Pancreas (tissue), 10 donors: ENCODE measurements at regions not wholly inside any gene's neighbourhood (a gene's known extent, or its start where the extent isn't known, plus 50 kb on each side); places are given as distances from the start of the nearest gene placed in this dataset.

Experiments
- ATAC-seq, 4 donors: fragments of 200-7000 bp; cut with Tn5 transposase; one replicate each; pipeline versions ENCODE4 v1.8.0 to v1.9.1; 2020; ENCODE audit warnings: mild to moderate bottlenecking in 4 of 4, moderate library complexity in 4 of 4
- DNase-seq, 6 donors: peaks; one replicate each; pipeline ENCODE4 v3.0.0-alpha.2; 2020
- FAIRE-seq: peaks from 2 replicates; lab custom pipeline; 2012; peaks lifted over from hg19 to GRCh38; lab: Jason Lieb, UNC
- H3K27ac ChIP-seq, 4 donors: fragments of 200-600 bp; sonication (generic); 1 replicate in 3 of 4; 2 replicates in 1 of 4; pipeline versions ENCODE4 v1.5.0 to v1.8.0; 2020
- H3K27me3 ChIP-seq, 4 donors: fragments of 200-600 bp; one replicate each; pipeline ENCODE4 v1.8.0; 2021
- H3K36me3 ChIP-seq, 3 donors: fragments of 200-600 bp; sonication (generic) in 1 of 3; one replicate each; pipeline versions ENCODE4 v1.5.0 to v1.8.0; 2020 to 2021
- H3K4me1 ChIP-seq, 3 donors: fragments of 200-600 bp; one replicate each; pipeline ENCODE4 v1.8.0; 2021
- H3K4me3 ChIP-seq, 4 donors: fragments of 200-600 bp; sonication (generic) in 2 of 4; one replicate each; pipeline versions ENCODE4 v1.5.0 to v1.8.0; 2020 to 2021
- H3K9me3 ChIP-seq, 4 donors: fragments of 200-600 bp; one replicate each; pipeline ENCODE4 v1.8.0; 2021
- WGBS, 2 donors: extraction: QIAGEN DNeasy Blood & Tissue Kit; methylation state at CpG; one replicate each; pipeline ENCODE4 v1.1.7; 2013; 5-methylcytosine and 5-hydroxymethylcytosine counted together
- intact Hi-C, 3 donors: fragments of 100-400 bp; cut with DNase I; formaldehyde crosslinking; loops; one replicate each; pipeline versions ENCODE4 v1.11.1 to v1.14.2; 2022
- TF ChIP-seq, protein P1 (sequence below), 4 donors: fragments of 200-600 bp; sonication (generic) in 3 of 4; IDR thresholded peaks; one replicate each; pipeline versions ENCODE4 v1.5.0 to v1.8.0; 2021; ENCODE audit warnings: antibody characterized with exemption in 4 of 4
- donor health status: healthy with polysubstance abuse.
- donor health status: DM: no; HTN: no; CAD: no; lungs with moderate emphysema.
- donor health status: DM: no; HTN: no; CAD: no.
- donor health status: control.
- donor health status: control.
- donor health status: Bipolar disorder and iron deficiency.
- donor health status: DM: yes; HTN: yes; CAD: no.
- donor health status: DM: no; HTN: no; CAD: no.
- donor health status: DM: no; HTN: no; CAD: no.
- donor health status: DM: yes; HTN: yes; CAD: no.

DNA sequence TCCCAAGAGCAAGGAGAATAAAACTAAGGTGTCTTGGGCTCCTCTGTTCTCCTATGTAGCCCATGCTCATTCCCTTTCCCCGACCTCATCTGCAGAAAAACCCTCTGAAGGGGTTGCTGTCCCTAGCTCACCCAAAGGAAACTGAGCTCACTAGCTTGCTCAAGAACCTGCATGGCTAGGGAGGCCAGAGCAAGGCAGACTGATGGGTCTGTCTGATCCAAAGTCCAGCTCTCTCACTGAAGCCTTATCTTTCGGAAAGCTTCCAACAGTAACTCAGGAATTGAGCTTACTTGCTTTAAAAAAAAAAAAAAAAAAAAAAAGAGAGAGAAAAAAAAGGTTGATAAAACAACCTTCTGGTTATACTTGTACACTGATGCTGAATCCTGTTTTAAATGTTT, 141.4 kb upstream of the TOPAZ1 start:
- 49 to 51% methylated on average over 2 of the region's 2 CpGs for WGBS, 2 donors
- TF ChIP-seq, protein P1, sequence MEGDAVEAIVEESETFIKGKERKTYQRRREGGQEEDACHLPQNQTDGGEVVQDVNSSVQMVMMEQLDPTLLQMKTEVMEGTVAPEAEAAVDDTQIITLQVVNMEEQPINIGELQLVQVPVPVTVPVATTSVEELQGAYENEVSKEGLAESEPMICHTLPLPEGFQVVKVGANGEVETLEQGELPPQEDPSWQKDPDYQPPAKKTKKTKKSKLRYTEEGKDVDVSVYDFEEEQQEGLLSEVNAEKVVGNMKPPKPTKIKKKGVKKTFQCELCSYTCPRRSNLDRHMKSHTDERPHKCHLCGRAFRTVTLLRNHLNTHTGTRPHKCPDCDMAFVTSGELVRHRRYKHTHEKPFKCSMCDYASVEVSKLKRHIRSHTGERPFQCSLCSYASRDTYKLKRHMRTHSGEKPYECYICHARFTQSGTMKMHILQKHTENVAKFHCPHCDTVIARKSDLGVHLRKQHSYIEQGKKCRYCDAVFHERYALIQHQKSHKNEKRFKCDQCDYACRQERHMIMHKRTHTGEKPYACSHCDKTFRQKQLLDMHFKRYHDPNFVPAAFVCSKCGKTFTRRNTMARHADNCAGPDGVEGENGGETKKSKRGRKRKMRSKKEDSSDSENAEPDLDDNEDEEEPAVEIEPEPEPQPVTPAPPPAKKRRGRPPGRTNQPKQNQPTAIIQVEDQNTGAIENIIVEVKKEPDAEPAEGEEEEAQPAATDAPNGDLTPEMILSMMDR (IDR thresholded peaks at IDR 0.05), result no peak

DNA sequence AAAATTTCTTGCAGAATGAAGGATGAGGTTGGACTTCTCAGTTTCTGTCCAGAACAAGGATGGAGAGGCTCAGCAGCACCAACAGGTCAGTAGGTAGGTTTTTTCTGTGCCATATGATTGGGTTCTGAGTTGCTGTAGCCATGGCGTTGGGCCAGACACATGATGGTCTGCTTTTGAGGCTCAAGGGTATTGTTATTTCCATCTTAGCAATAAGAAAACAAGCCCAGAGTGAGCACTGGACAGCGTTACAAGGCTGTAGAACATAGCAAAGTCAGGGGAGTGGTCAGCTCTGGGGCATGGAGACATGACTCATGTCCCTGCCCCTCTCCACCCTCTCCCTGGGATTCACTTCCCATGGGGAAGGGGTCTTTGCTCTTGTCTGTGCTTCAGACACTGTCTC, 137.6 kb upstream of the TOPAZ1 start:
- TF ChIP-seq, protein P1 (IDR thresholded peaks at IDR 0.05), result no peak
- Histone ChIP-seq H3K4me3 (no peak overlapping the region), H3K9me3 (no peaks in the 10 kb centered on the region), H3K4me1 (no peaks in the 10 kb centered on the region), H3K36me3 (no peaks in the 10 kb centered on the region), H3K27ac (no peak overlapping the region), H3K27me3 (no peaks in the 10 kb centered on the region)
- WGBS, 2 donors, result 45 to 65% methylated on average over 2 of the region's 2 CpGs
- ATAC-seq (no peak), FAIRE-seq (no peak), DNase-seq (no peak)
- intact Hi-C loops, result no loop called here

More for the DNA sequence above, 141.4 kb upstream of the TOPAZ1 start:
- FAIRE-seq (no peak), DNase-seq (no peak), ATAC-seq (no peak)
- Histone ChIP-seq H3K4me3 (no peak overlapping the region), H3K36me3 (no peaks in the 10 kb centered on the region), H3K27ac (no peak overlapping the region), H3K27me3 (no peaks in the 10 kb centered on the region), H3K4me1 (no peaks in the 10 kb centered on the region), H3K9me3 (no peaks in the 10 kb centered on the region)
- intact Hi-C loops, result no loop called here

DNA sequence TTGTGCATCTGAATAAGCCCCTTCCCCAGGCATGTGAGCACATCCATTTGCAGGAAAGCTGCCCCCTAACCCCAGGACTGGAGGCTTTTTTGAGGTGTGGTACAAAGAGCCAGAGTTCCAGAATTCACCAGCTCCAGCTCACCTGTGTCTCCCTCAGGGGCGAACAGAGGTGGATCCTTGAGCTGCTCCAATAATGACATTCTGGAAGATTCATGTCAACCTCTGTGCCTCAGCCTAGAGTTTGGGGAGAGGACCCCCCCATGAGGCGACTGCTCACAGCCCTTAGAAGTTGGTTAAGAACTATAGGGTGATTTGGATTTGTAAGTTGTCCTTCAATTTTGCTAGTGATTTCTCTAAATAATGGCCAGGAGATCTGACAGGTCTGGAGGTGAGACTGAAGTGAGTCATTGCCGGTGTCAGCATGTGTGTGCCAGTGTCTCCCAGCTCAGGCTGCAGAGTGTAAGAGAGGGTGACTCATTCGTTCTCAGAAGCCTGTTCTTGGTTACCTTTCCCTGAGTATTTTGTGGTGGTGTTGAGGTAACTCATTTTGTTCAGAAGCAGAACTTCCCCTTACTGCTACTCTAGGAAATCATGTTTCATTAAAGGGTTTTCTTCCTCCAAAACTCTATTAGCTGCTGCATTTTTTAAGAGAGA, 136.9 kb upstream of the TOPAZ1 start:
- FAIRE-seq, result no peak
- no peaks in the 10 kb centered on the region for H3K4me1 ChIP-seq
- TF ChIP-seq, protein P1 (IDR thresholded peaks at IDR 0.05), result no peak
- intact Hi-C loops, result no loop called here
- H3K27me3 ChIP-seq, result no peaks in the 10 kb centered on the region
- H3K9me3 ChIP-seq, result no peaks in the 10 kb centered on the region
- ATAC-seq, result peak in 3 of 4 donors; percentile 58 to 94 (median 88)
- no peak for DNase-seq
- no peaks in the 10 kb centered on the region for H3K36me3 ChIP-seq
- no peak overlapping the region for H3K4me3 ChIP-seq
- WGBS, 2 donors, result 58 to 63% methylated on average over 4 of the region's 4 CpGs
- H3K27ac ChIP-seq, result no peak overlapping the region

DNA sequence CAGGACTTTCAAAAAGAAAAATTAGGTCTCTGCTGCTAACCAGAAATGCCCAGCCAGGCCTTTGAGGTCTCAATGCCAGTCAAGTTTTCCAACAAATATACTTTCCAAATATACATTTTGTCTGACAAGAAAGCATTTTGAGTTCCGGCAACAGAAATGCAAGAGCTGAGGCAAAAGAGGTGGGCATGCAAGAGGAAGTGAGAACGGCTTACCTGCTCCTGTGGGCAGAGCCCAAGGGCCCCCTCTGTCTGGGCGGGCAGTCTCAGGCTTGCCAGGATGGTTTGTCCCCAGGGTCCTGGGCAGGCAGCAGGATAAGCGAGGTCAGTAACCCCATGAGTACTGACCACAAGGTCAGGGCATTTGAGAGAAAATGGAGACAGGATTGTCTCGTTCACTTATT, 136.1 kb upstream of the TOPAZ1 start:
- no peak for DNase-seq
- intact Hi-C loops, result no loop called here

DNA sequence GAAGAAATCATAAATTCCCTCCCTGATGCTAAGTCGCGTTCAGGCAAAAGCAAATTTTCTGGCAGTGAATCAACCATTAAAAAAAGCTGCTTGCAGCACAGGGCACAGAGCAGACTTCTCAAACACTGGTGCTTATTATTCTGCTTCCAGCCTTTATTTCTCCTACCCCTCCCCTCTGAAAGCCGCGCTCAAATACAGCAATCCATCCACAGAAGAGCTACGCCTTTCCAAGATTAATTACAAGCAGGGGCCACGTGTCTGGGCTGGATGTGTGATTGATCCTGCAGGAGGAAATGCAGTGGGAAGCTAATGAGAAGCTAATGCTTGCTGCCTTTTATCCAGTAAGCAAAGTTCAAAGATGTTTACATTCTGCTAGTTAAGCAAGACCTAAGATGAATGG, 134.9 kb upstream of the TOPAZ1 start:
- Histone ChIP-seq H3K4me3 (no peak overlapping the region), H3K9me3 (no peaks in the 10 kb centered on the region), H3K27ac (no peak overlapping the region), H3K4me1 (no peaks in the 10 kb centered on the region), H3K27me3 (no peaks in the 10 kb centered on the region), H3K36me3 (no peaks in the 10 kb centered on the region)
- 14 to 17% methylated on average over 6 of the region's 6 CpGs for WGBS, 2 donors
- DNase-seq, result no peak
- ATAC-seq, result peak in 3 of 4 donors; percentile 31 to 59 (median 50)
- intact Hi-C loops, result no loop called here
- TF ChIP-seq, protein P1 (IDR thresholded peaks at IDR 0.05), result no peak
- no peak for FAIRE-seq

More for the DNA sequence above, 136.1 kb upstream of the TOPAZ1 start:
- Histone ChIP-seq H3K27me3 (no peaks in the 10 kb centered on the region), H3K27ac (no peak overlapping the region), H3K36me3 (no peaks in the 10 kb centered on the region), H3K4me3 (no peak overlapping the region), H3K4me1 (no peaks in the 10 kb centered on the region), H3K9me3 (no peaks in the 10 kb centered on the region)
- 80 to 81% methylated on average over 5 of the region's 5 CpGs for WGBS, 2 donors
- ATAC-seq (no peak), FAIRE-seq (no peak)
- TF ChIP-seq, protein P1 (IDR thresholded peaks at IDR 0.05), result no peak
